ENCODE measurements at regions not wholly inside any gene's neighbourhood (a gene's known extent, or its start where the extent isn't known, plus 50 kb on each side); places are given as distances from the start of the nearest gene placed in this dataset.
"Not testable (repeated sequence)": the region's sequence is repeated elsewhere in the genome, so short reads cannot be mapped to it uniquely, and the experiment has no call there.

GRCh38 chr15:79602731-79603130 is 170.6 kb downstream of the MINAR1 start:
- DNase-seq (ENCODE audit: low read depth in 2 of 3, low spot score in 1 of 3), result no peak

- DNase-seq (ENCODE audit: low read depth in 2 of 3, low spot score in 1 of 3), result no peak
These were observed 174.8 kb downstream of the MINAR1 start for GRCh38 chr15:79606831-79607355.

GRCh38 chr15:79608066-79608864 is 176.1 kb downstream of the MINAR1 start:
- DNase-seq (ENCODE audit: low read depth in 2 of 3, low spot score in 1 of 3), result no peak

GRCh38 chr15:79609506-79609905 is 177.4 kb downstream of the MINAR1 start:
- DNase-seq (ENCODE audit: low read depth in 2 of 3, low spot score in 1 of 3), result no peak

- no peak for DNase-seq (ENCODE audit: low read depth in 2 of 3, low spot score in 1 of 3)
These were observed 177.9 kb downstream of the MINAR1 start for GRCh38 chr15:79610021-79610420.

GRCh38 chr15:79615754-79616153 is 183.6 kb downstream of the MINAR1 start:
- no peak for DNase-seq (ENCODE audit: low read depth in 2 of 3, low spot score in 1 of 3)

GRCh38 chr15:79617071-79617470 is 184.9 kb downstream of the MINAR1 start:
- no peak for DNase-seq (ENCODE audit: low read depth in 2 of 3, low spot score in 1 of 3)

GRCh38 chr15:79620112-79620857 is 188.1 kb downstream of the MINAR1 start:
- no peak for DNase-seq (ENCODE audit: low read depth in 2 of 3, low spot score in 1 of 3)

GRCh38 chr15:79621805-79622204 is 189.7 kb downstream of the MINAR1 start:
- not testable (repeated sequence) for DNase-seq (ENCODE audit: low read depth in 2 of 3, low spot score in 1 of 3)

GRCh38 chr15:79623488-79623887 is 191.4 kb downstream of the MINAR1 start:
- no peak for DNase-seq (ENCODE audit: low read depth in 2 of 3, low spot score in 1 of 3)

- no peak for DNase-seq (ENCODE audit: low read depth in 2 of 3, low spot score in 1 of 3)
These were observed 197.6 kb downstream of the MINAR1 start for GRCh38 chr15:79629687-79630086.

GRCh38 chr15:79632457-79632856 is 200.3 kb downstream of the MINAR1 start:
- DNase-seq (ENCODE audit: low read depth in 2 of 3, low spot score in 1 of 3), result no peak

GRCh38 chr15:79635149-79635771 is 203.1 kb downstream of the MINAR1 start:
- no peak for DNase-seq (ENCODE audit: low read depth in 2 of 3, low spot score in 1 of 3)

- DNase-seq (ENCODE audit: low read depth in 2 of 3, low spot score in 1 of 3), result no peak
These were observed 203.9 kb downstream of the MINAR1 start for GRCh38 chr15:79635897-79636561.

- no peak for DNase-seq (ENCODE audit: low read depth in 2 of 3, low spot score in 1 of 3)
These were observed 208.1 kb downstream of the MINAR1 start for GRCh38 chr15:79640206-79640605.

GRCh38 chr15:79641841-79642240 is 209.7 kb downstream of the MINAR1 start:
- DNase-seq (ENCODE audit: low read depth in 2 of 3, low spot score in 1 of 3), result no peak

- no peak for DNase-seq (ENCODE audit: low read depth in 2 of 3, low spot score in 1 of 3)
These were observed 211.3 kb downstream of the MINAR1 start for GRCh38 chr15:79643393-79643792.

GRCh38 chr15:79644091-79644490 is 212.0 kb downstream of the MINAR1 start:
- peak in 1 of 3 donors; percentile 11 for DNase-seq (ENCODE audit: low read depth in 2 of 3, low spot score in 1 of 3)

GRCh38 chr15:79652972-79653371 is 220.8 kb downstream of the MINAR1 start:
- not testable (repeated sequence) for DNase-seq (ENCODE audit: low read depth in 2 of 3, low spot score in 1 of 3)

GRCh38 chr15:79653533-79653932 is 221.4 kb downstream of the MINAR1 start:
- no peak for DNase-seq (ENCODE audit: low read depth in 2 of 3, low spot score in 1 of 3)
